GM12878 (cell line): ENCODE measurements at regions not wholly inside any gene's neighbourhood (a gene's known extent, or its start where the extent isn't known, plus 50 kb on each side); places are given as distances from the start of the nearest gene placed in this dataset.

ENCODE experiments used
- ATAC-seq: fragments of 200-7000 bp; cut with Tn5 transposase; 3 replicates; pipeline ENCODE4 v1.9.1; 2020; ENCODE audit warnings: mild to moderate bottlenecking, moderate library complexity
- BruUV-seq: library from RNA; stranded (reverse); fragments of 400-500 nt; replicated peaks from 2 replicates; lab custom pipeline; 2021; lab: Mats Ljungman, UMichigan
- CTCF ChIA-PET: fragments of 300-600 bp; sonication (Branson Sonifier 250); formaldehyde crosslinking; extraction: SDS; loops from one replicate; lab custom pipeline; 2021; ENCODE audit warnings: inconsistent platforms; lab: Yijun Ruan, JAX
- POLR2A ChIA-PET: fragments of 350-600 bp; formaldehyde crosslinking; extraction: SDS; loops from one replicate; lab custom pipeline; 2021; ENCODE audit warnings: inconsistent platforms; lab: Charles Lee
- RAD21 ChIA-PET: fragments of 300-600 bp; sonication (Branson Sonifier 250); formaldehyde crosslinking; loops from one replicate; lab custom pipeline; 2023; ENCODE audit warnings: antibody characterized with exemption; ENCODE audit not compliant: unreplicated experiment; lab: Charles Lee
- SMC1A ChIA-PET: fragments of 300-600 bp; sonication (Branson Sonifier 250); formaldehyde crosslinking; loops from one replicate; lab custom pipeline; 2023; ENCODE audit not compliant: unreplicated experiment, uncharacterized antibody; lab: Charles Lee
- DNase-seq: peaks from one replicate; pipeline ENCODE4 v3.0.0-alpha.2; 2011; ENCODE audit warnings: low read depth, low spot score
- FAIRE-seq: peaks from 3 replicates; lab custom pipeline; 2011; peaks lifted over from hg19 to GRCh38; lab: Jason Lieb, UNC
- H2AFZ ChIP-seq: 2 replicates; pipeline ENCODE4 v1.6.0; 2011; ENCODE audit warnings: low read depth, low read length, control low read depth; ENCODE audit not compliant: control insufficient read depth
- H3K27ac ChIP-seq: 2 replicates; pipeline ENCODE4 v1.5.1; 2011; ENCODE audit warnings: control low read depth; ENCODE audit not compliant: control insufficient read depth, insufficient read depth
- H3K27me3 ChIP-seq, 2 experiments: replicated peaks in 1 of 2; 2 replicates each; pipeline versions ENCODE4 v1.6.0 to v1.6.1; 2011; ENCODE audit warnings: low read length in 1 of 2; ENCODE audit not compliant: control insufficient read depth in 2 of 2, insufficient read depth in 2 of 2
- H3K36me3 ChIP-seq, 2 experiments: 2 replicates each; pipeline ENCODE4 v1.5.1; 2011; ENCODE audit warnings: low read length in 1 of 2; ENCODE audit not compliant: control insufficient read depth in 2 of 2, insufficient read depth in 2 of 2
- H3K4me1 ChIP-seq: 2 replicates; pipeline ENCODE4 v1.6.1; 2011; ENCODE audit warnings: mild to moderate bottlenecking, low read length, moderate library complexity, mixed read lengths; ENCODE audit not compliant: control insufficient read depth, insufficient read depth
- H3K4me2 ChIP-seq: 2 replicates; pipeline ENCODE4 v1.6.0; 2011; ENCODE audit warnings: control low read depth; ENCODE audit not compliant: control insufficient read depth, insufficient read depth
- H3K4me3 ChIP-seq: fragments of 200-600 bp; sonication (generic); 2 replicates; pipeline ENCODE4 v1.5.1; 2016
- H3K79me2 ChIP-seq: 2 replicates; pipeline ENCODE4 v1.6.0; 2011; ENCODE audit warnings: low read length; ENCODE audit not compliant: control insufficient read depth, insufficient read depth
- H3K9ac ChIP-seq: 2 replicates; pipeline ENCODE4 v1.8.0; 2011; ENCODE audit warnings: low read length, control low read depth, mixed read lengths; ENCODE audit not compliant: control insufficient read depth, insufficient read depth
- H3K9me3 ChIP-seq: replicated peaks from 3 replicates; pipeline ENCODE4 v1.5.1; 2011; ENCODE audit warnings: mild to moderate bottlenecking, low read length; ENCODE audit not compliant: control insufficient read depth, insufficient read depth
- H4K20me1 ChIP-seq: 2 replicates; pipeline ENCODE4 v1.6.0; 2011; ENCODE audit not compliant: control insufficient read depth, insufficient read depth
- ASH2L ChIP-seq: fragments of 300-600, 200-600 bp; sonication (generic); IDR thresholded peaks from 2 replicates; pipeline ENCODE4 v1.6.1; 2017; ENCODE audit warnings: low read depth, mild to moderate bottlenecking, borderline replicate concordance
- CEBPB ChIP-seq, 2 experiments: fragments of 150-350 bp in 1 of 2; IDR thresholded peaks; 2 replicates each; pipeline ENCODE4 v1.6.1; 2012 to 2014; ENCODE audit warnings: low read depth in 2 of 2, low read length in 2 of 2, borderline replicate concordance in 1 of 2, inconsistent platforms in 1 of 2
- CHD1 ChIP-seq: IDR thresholded peaks from 2 replicates; pipeline ENCODE4 v1.6.1; 2012; ENCODE audit warnings: low read depth, low read length, improper control_type of control experiment
- E4F1 ChIP-seq: fragments of 450-650 bp; IDR thresholded peaks from 2 replicates; pipeline ENCODE4 v1.6.1; 2018; ENCODE audit warnings: borderline replicate concordance, mild to moderate bottlenecking; ENCODE audit not compliant: partially characterized antibody
- MTA2 ChIP-seq: fragments of 450-650 bp; IDR thresholded peaks from 2 replicates; pipeline ENCODE4 v1.6.1; 2016; ENCODE audit warnings: low read depth, mild to moderate bottlenecking, moderate library complexity
- MTA3 ChIP-seq: IDR thresholded peaks from 2 replicates; pipeline ENCODE4 v1.6.1; 2012; ENCODE audit warnings: low read length, inconsistent platforms, borderline replicate concordance
- NFYA ChIP-seq: IDR thresholded peaks from 2 replicates; pipeline ENCODE4 v1.6.1; 2011; ENCODE audit warnings: low read depth, mild to moderate bottlenecking, low read length, improper control_type of control experiment, borderline replicate concordance
- NFYB ChIP-seq: IDR thresholded peaks from 2 replicates; pipeline ENCODE4 v1.6.1; 2011; ENCODE audit warnings: low read depth, mild to moderate bottlenecking, low read length, improper control_type of control experiment, moderate library complexity; ENCODE audit not compliant: insufficient read depth
- PAX8 ChIP-seq: fragments of 450-650 bp; IDR thresholded peaks from 2 replicates; pipeline ENCODE4 v1.6.1; 2017; ENCODE audit warnings: mild to moderate bottlenecking, moderate library complexity
- RELB ChIP-seq: fragments of 450-650 bp; IDR thresholded peaks from 2 replicates; pipeline ENCODE4 v1.6.1; 2017; ENCODE audit warnings: low read depth, mild to moderate bottlenecking, moderate library complexity
- RUNX3 ChIP-seq: IDR thresholded peaks from 2 replicates; pipeline ENCODE4 v1.6.1; 2012; ENCODE audit warnings: low read length, inconsistent platforms
- SREBF1 ChIP-seq: IDR thresholded peaks from 2 replicates; pipeline ENCODE4 v1.6.1; 2012; ENCODE audit warnings: mild to moderate bottlenecking, low read length
- TCF7 ChIP-seq: IDR thresholded peaks from 2 replicates; pipeline ENCODE4 v1.6.1; 2014; ENCODE audit warnings: antibody characterized with exemption, borderline replicate concordance
- WRNIP1 ChIP-seq: IDR thresholded peaks from 2 replicates; pipeline ENCODE4 v1.6.1; 2011; ENCODE audit warnings: low read depth, low read length, improper control_type of control experiment, borderline replicate concordance
- ZNF274 ChIP-seq: IDR thresholded peaks from one replicate; pipeline ENCODE4 v1.8.0; 2011; ENCODE audit not compliant: insufficient read length, insufficient read depth
- ZSCAN29 ChIP-seq: fragments of 450-650 bp; IDR thresholded peaks from 2 replicates; pipeline ENCODE4 v1.6.1; 2017; ENCODE audit warnings: mild to moderate bottlenecking, moderate library complexity
- WGBS: methylation state at CpG from one replicate; pipeline ENCODE4 v1.1.6; 2016; ENCODE audit warnings: low lambda C conversion rate; ENCODE audit not compliant: insufficient replicate concordance, insufficient coverage; ENCODE audit errors: missing lambda C conversion rate; 5-methylcytosine and 5-hydroxymethylcytosine counted together
- in situ Hi-C: fragments of 300-500 bp; cut with MboI; formaldehyde crosslinking; loops from 9 replicates; pipeline ENCODE4 v1.14.3; 2018; ENCODE audit warnings: mixed read lengths
- intact Hi-C: fragments of 100-400 bp; cut with micrococcal nuclease; formaldehyde crosslinking; loops from one replicate; pipeline ENCODE4 v1.14.2; 2022; ENCODE audit not compliant: unreplicated experiment

- intact Hi-C loops, result no loop called here
- in situ Hi-C loops, result no loop called here
- Histone ChIP-seq H3K79me2 (no peaks in the 10 kb centered on the region), H3K9me3 (no peaks in the 10 kb centered on the region), H3K4me2 (no peak overlapping the region), H3K4me1 (no peaks in the 10 kb centered on the region), H3K36me3 (no peaks in the 10 kb centered on the region), H2AFZ (no peak overlapping the region), H3K27ac (no peak overlapping the region), H4K20me1 (no peaks in the 10 kb centered on the region), H3K4me3 (no peak overlapping the region), H3K27me3 (no peaks in the 10 kb centered on the region), H3K9ac (no peak overlapping the region)
- DNase-seq, result no peak
- FAIRE-seq, result no peak
- CTCF ChIA-PET, result no interaction called here
- WGBS, result 9% methylated on average over 4 of the region's 4 CpGs
- RAD21 ChIA-PET, result no interaction called here
- POLR2A ChIA-PET, result no interaction called here
- BruUV-seq, result no TSS peak
- SMC1A ChIA-PET, result no interaction called here
- no peak for ATAC-seq
- TF ChIP-seq CEBPB (IDR thresholded peaks at IDR 0.05; ENCODE audit: borderline replicate concordance in 1 of 2, low read depth in 2 of 2, low read length in 2 of 2), result no peak
- TF ChIP-seq WRNIP1, result no peak
- no peak for TF ChIP-seq SREBF1
- no peak for TF ChIP-seq CHD1
- TF ChIP-seq TCF7, result no peak
- no peak for TF ChIP-seq RUNX3
Observed at GRCh38 chr16:51030516-51030915, 120.6 kb downstream of the SALL1 start.

GRCh38 chr16:51025588-51026290 lies 125.3 kb downstream of the SALL1 start:
- ATAC-seq, result no peak
- 3% methylated on average over 4 of the region's 4 CpGs for WGBS
- ChIA-PET RAD21 (no interaction called here), POLR2A (no interaction called here), SMC1A (no interaction called here), CTCF (no interaction called here)
- DNase-seq, result no peak
- Histone ChIP-seq H3K36me3 (no peaks in the 10 kb centered on the region), H4K20me1 (no peaks in the 10 kb centered on the region), H3K9ac (no peak overlapping the region), H3K4me1 (no peaks in the 10 kb centered on the region), H3K27ac (no peak overlapping the region), H2AFZ (no peak overlapping the region), H3K4me3 (no peak overlapping the region), H3K79me2 (no peaks in the 10 kb centered on the region), H3K9me3 (no peaks in the 10 kb centered on the region), H3K4me2 (no peak overlapping the region), H3K27me3 (no peaks in the 10 kb centered on the region)
- FAIRE-seq, result no peak
- no TSS peak for BruUV-seq
- in situ Hi-C loops (no loop called here), intact Hi-C loops (no loop called here)
- TF ChIP-seq E4F1 (no peak), RELB (no peak), NFYB (no peak), ZNF274 (no peak), NFYA (no peak), ASH2L (no peak), PAX8 (no peak), ZSCAN29 (no peak), MTA3 (no peak), MTA2 (no peak)
